DMS79 (cell line): ENCODE measurements at regions not wholly inside any gene's neighbourhood (a gene's known extent, or its start where the extent isn't known, plus 50 kb on each side); places are given as distances from the start of the nearest gene placed in this dataset.

Experiments
- DNase-seq: peaks from one replicate; lab custom pipeline; 2025; lab: John Stamatoyannopoulos, UW

- no peak for DNase-seq
These were observed 154.2 kb upstream of the LINGO1 start for GRCh38 chr15:77786956-77787355.

GRCh38 chr15:77786181-77786890 is 153.6 kb upstream of the LINGO1 start:
- DNase-seq: no peak

GRCh38 chr15:77784361-77785292 is 151.9 kb upstream of the LINGO1 start:
- DNase-seq: no peak

GRCh38 chr15:77783636-77784035 is 150.9 kb upstream of the LINGO1 start:
- DNase-seq: no peak

GRCh38 chr15:77782691-77783090 is 150.0 kb upstream of the LINGO1 start:
- no peak for DNase-seq

- DNase-seq: no peak
These were observed 149.2 kb upstream of the LINGO1 start for GRCh38 chr15:77781946-77782240.

GRCh38 chr15:77781151-77781945 is 148.6 kb upstream of the LINGO1 start:
- no peak for DNase-seq

- DNase-seq: no peak
These were observed 146.1 kb upstream of the LINGO1 start for GRCh38 chr15:77778802-77779201.

- DNase-seq: no peak
These were observed 143.1 kb upstream of the LINGO1 start for GRCh38 chr15:77775837-77776236.

GRCh38 chr15:77775373-77775772 is 142.7 kb upstream of the LINGO1 start:
- no peak for DNase-seq

- DNase-seq: no peak
These were observed 141.6 kb upstream of the LINGO1 start for GRCh38 chr15:77774350-77774749.

- no peak for DNase-seq
These were observed 141.2 kb upstream of the LINGO1 start for GRCh38 chr15:77773903-77774302.

GRCh38 chr15:77772641-77773402 is 140.1 kb upstream of the LINGO1 start:
- DNase-seq: no peak

- no peak for DNase-seq
These were observed 138.9 kb upstream of the LINGO1 start for GRCh38 chr15:77771616-77772015.

- DNase-seq: no peak
These were observed 137.0 kb upstream of the LINGO1 start for GRCh38 chr15:77769700-77770099.

- DNase-seq: no peak
These were observed 135.9 kb upstream of the LINGO1 start for GRCh38 chr15:77768521-77769078.

- DNase-seq: no peak
These were observed 135.4 kb upstream of the LINGO1 start for GRCh38 chr15:77768107-77768506.

- DNase-seq: no peak
These were observed 131.4 kb upstream of the LINGO1 start for GRCh38 chr15:77764095-77764494.

GRCh38 chr15:77762747-77763355 is 130.1 kb upstream of the LINGO1 start:
- no peak for DNase-seq

GRCh38 chr15:77759896-77760592 is 127.3 kb upstream of the LINGO1 start:
- DNase-seq: no peak
